HG03175 (cell line): ENCODE measurements at regions not wholly inside any gene's neighbourhood (a gene's known extent, or its start where the extent isn't known, plus 50 kb on each side); places are given as distances from the start of the nearest gene placed in this dataset.

ENCODE experiments used
- ATAC-seq: cut with Tn5 transposase; IDR thresholded peaks from one replicate; pipeline ENCODE4 v1.9.1; 2021; ENCODE audit warnings: mild to moderate bottlenecking, moderate library complexity; ENCODE audit not compliant: unreplicated experiment

GRCh38 chr1:82487778-82488177, 687.0 kb downstream of the ADGRL2 start:
- no peak for ATAC-seq

GRCh38 chr1:82486969-82487368, 686.2 kb downstream of the ADGRL2 start:
- ATAC-seq: no peak

- no peak for ATAC-seq
These were observed 685.7 kb downstream of the ADGRL2 start for GRCh38 chr1:82486468-82486867.

GRCh38 chr1:82485591-82486369, 685.0 kb downstream of the ADGRL2 start:
- no peak for ATAC-seq

GRCh38 chr1:82483146-82483545, 682.4 kb downstream of the ADGRL2 start:
- no peak for ATAC-seq

- no peak for ATAC-seq
These were observed 678.2 kb downstream of the ADGRL2 start for GRCh38 chr1:82478916-82479315.

GRCh38 chr1:82472489-82473131, 671.9 kb downstream of the ADGRL2 start:
- no peak for ATAC-seq

GRCh38 chr1:82466891-82467290, 666.2 kb downstream of the ADGRL2 start:
- no peak for ATAC-seq

GRCh38 chr1:82466416-82466815, 665.7 kb downstream of the ADGRL2 start:
- ATAC-seq: no peak

- ATAC-seq: no peak
These were observed 664.3 kb downstream of the ADGRL2 start for GRCh38 chr1:82465024-82465423.

GRCh38 chr1:82464362-82465001, 663.7 kb downstream of the ADGRL2 start:
- no peak for ATAC-seq

GRCh38 chr1:82463951-82464350, 663.2 kb downstream of the ADGRL2 start:
- no peak for ATAC-seq

- ATAC-seq: no peak
These were observed 661.6 kb downstream of the ADGRL2 start for GRCh38 chr1:82462366-82462765.

- ATAC-seq: no peak
These were observed 654.6 kb downstream of the ADGRL2 start for GRCh38 chr1:82455342-82455741.

GRCh38 chr1:82454431-82454830, 653.7 kb downstream of the ADGRL2 start:
- ATAC-seq: no peak

GRCh38 chr1:82453511-82454185, 652.9 kb downstream of the ADGRL2 start:
- ATAC-seq: no peak

- ATAC-seq: no peak
These were observed 651.4 kb downstream of the ADGRL2 start for GRCh38 chr1:82452096-82452495.

- no peak for ATAC-seq
These were observed 650.5 kb downstream of the ADGRL2 start for GRCh38 chr1:82451191-82451590.

GRCh38 chr1:82449506-82450057, 648.8 kb downstream of the ADGRL2 start:
- no peak for ATAC-seq

- ATAC-seq: no peak
These were observed 646.2 kb downstream of the ADGRL2 start for GRCh38 chr1:82446955-82447354.

GRCh38 chr1:82446236-82446635, 645.5 kb downstream of the ADGRL2 start:
- ATAC-seq: no peak
